ENCODE measurements at regions not wholly inside any gene's neighbourhood (a gene's known extent, or its start where the extent isn't known, plus 50 kb on each side); places are given as distances from the start of the nearest gene placed in this dataset.
A peak's percentile ranks its signal among the peaks of the same experiment; 100 is the strongest.
"Not testable (repeated sequence)": the region's sequence is repeated elsewhere in the genome, so short reads cannot be mapped to it uniquely, and the experiment has no call there.

DNA sequence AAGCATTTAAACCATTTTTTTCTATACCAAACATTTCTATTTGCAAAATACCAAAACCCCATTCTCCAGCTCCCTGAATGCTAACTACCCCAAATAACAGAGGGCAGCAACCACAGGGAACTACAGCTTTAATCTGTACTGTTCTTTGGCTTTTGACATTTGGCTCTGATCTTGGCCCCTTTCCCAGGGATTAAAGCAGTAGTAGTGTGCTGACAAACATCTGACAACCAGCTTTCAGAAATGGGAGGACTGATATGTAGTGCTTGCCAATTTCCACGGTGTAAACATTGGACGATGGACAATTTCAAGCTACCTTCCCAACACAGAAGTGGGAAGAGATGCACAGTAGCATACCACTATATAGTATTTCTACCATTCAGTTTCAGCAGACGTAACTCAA lies 88.4 kb upstream of the TEAD1 start:
- in situ Hi-C loops (cut with MboI; ENCODE audit: low pct_unique_long_range_greater_than_20kb in 2 of 9, low sequenced_read_pairs in 9 of 9, unreplicated experiment in 9 of 9) = no loop called here
- Histone ChIP-seq H3K4me3 (no peak overlapping the region), H3K27ac (no peak overlapping the region), H3K4me1 (replicated peaks in 1 of 2) (peaks cover 5 to 6% of the 10 kb centered on the region in 2 donors)
- no peak for ATAC-seq (replicated peaks in 6 of 8)
- 0 to 100% (median 63%) methylated on average over 1 to 3 of the region's 3 CpGs; no CpG with 5 or more reads in 1 of the 10 experiments for WGBS, 10 experiments

DNA sequence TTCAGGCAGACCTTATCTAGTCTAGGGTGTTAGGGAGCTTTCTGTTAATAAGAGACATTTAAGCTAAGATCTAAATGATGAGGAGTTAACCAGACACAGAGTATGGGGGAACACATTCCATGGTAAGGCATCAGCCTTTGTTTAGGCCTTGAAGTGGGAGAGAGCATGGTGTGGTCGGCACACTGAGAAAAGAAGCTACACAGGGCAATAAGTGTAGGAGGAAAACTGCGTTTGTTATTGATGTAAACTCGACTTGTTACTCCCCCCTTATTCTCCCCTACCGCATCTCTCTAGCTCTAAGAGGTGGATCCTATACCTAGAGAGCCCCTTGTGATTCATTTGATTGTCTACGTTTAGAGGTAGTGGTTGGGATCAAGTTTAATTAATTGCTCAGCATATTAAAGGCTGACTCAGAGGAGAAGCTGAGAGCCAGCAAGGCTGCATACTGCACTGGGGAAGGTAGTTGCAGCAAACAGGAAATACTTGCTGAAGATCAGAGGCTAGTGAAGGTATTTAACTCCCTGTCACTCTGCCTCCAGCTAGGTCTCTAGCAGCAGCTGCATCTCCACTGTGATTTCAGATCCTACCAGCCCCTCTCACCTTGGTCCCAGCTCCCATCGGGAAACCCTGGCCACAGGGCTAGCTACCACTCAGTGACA lies 86.8 kb upstream of the TEAD1 start:
- WGBS, 10 experiments = 14 to 89% (median 43%) methylated on average over 1 to 5 of the region's 6 CpGs; no CpG with 5 or more reads in 1 of the 10 experiments
- Histone ChIP-seq H3K4me1 (replicated peaks in 1 of 2) (peaks cover 5 to 6% of the 10 kb centered on the region in 2 donors), H3K27ac (peak overlapping the region in 1 of 2 donors; percentile 28), H3K4me3 (no peak overlapping the region)
- in situ Hi-C loops (cut with MboI; ENCODE audit: low pct_unique_long_range_greater_than_20kb in 2 of 9, low sequenced_read_pairs in 9 of 9, unreplicated experiment in 9 of 9) = no loop called here
- ATAC-seq (replicated peaks in 6 of 8) = peak; percentile 32 to 100 (median 84)

DNA sequence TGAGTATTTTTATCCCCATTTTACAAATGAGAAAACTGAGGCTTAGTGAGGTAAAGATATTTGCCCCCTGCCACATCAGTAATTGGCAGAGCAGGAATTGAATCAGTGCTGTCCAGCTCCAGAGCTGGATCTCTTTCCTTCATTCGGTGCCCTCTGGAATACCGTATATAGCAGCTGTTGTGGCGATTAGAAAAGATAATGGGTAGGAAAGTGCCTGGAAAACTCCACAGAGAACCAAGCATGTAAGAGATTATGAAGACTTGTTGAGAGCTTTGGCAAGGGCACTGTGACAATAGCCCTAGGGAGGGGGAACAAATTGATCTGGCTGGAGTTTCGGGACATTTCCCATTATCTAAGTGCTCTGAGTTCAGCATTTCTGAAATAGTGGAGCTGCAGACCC lies 82.5 kb upstream of the TEAD1 start:
- H3K4me1 ChIP-seq (replicated peaks in 1 of 2) = peaks cover 5 to 6% of the 10 kb centered on the region in 2 donors
- H3K27ac ChIP-seq = no peak overlapping the region
- ATAC-seq (replicated peaks in 6 of 8) = no peak
- in situ Hi-C loops (cut with MboI; ENCODE audit: low pct_unique_long_range_greater_than_20kb in 2 of 9, low sequenced_read_pairs in 9 of 9, unreplicated experiment in 9 of 9) = no loop called here
- H3K4me3 ChIP-seq = no peak overlapping the region
- WGBS, 10 experiments = 68 to 100% (median 89%) methylated on average over 2 to 4 of the region's 4 CpGs; no CpG with 5 or more reads in 4 of the 10 experiments

DNA sequence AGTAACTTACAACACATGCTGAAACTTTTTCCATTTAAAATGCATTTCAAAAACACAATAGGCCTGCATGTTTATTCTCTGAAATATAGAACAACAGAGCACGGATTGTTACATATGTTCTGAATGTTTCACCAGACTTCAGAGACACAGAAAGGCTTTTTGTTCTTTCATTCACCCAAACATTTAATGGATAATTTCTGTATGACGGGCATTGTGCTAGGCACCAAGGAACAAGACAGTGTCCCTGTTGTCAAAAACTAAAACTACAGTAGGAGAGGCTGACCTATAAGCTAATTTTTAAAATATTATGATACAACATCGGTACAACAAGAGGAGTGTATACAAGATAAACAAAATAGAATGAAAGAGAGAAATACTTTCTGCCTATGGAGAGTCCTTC lies 81.9 kb upstream of the TEAD1 start:
- no peak for ATAC-seq (replicated peaks in 6 of 8)
- in situ Hi-C loops (cut with MboI; ENCODE audit: low pct_unique_long_range_greater_than_20kb in 2 of 9, low sequenced_read_pairs in 9 of 9, unreplicated experiment in 9 of 9) = no loop called here
- WGBS, 10 experiments = 70 to 100% (median 81%) methylated on average over 1 to 3 of the region's 3 CpGs

DNA sequence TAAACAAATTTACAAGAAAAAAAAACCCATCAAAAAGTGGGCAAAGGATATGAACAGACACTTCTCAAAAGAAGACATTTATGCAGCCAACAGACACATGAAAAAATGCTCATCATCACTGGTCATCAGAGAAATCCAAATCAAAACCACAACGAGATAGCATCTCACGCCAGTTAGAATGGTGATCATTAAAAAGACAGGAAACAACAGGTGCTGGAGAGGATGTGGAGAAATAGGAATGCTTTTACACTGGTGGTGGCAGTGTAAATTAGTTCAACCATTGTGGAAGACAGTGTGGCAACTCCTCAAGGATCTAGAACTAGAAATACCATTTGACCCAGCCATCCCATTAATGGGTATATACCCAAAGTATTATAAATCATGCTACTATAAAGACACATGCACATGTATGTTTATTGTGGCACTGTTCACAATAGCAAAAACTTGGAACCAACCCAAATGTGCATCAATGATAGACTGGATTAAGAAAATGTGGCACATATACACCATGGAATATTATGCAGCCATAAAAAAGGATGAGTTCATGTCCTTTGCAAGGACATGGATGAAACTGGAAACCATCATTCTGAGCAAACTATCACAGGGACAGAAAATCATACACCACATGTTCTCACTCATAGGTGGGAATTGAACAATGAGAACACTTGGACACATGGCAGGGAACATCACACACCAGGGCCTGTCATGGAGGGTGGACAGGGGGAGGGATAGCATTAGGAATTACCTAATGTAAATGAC lies 79.0 kb upstream of the TEAD1 start:
- WGBS, 10 experiments = 88 to 100% (median 100%) methylated on average over 1 to 2 of the region's 2 CpGs; no CpG with 5 or more reads in 2 of the 10 experiments
- in situ Hi-C loops (cut with MboI; ENCODE audit: low pct_unique_long_range_greater_than_20kb in 2 of 9, low sequenced_read_pairs in 9 of 9, unreplicated experiment in 9 of 9); H3K27ac ChIP-seq; H3K4me1 ChIP-seq (replicated peaks in 1 of 2); ATAC-seq (replicated peaks in 6 of 8); H3K4me3 ChIP-seq: not testable (repeated sequence)

More for the DNA sequence above, 81.9 kb upstream of the TEAD1 start:
- Histone ChIP-seq H3K27ac (no peak overlapping the region), H3K4me3 (no peak overlapping the region), H3K4me1 (replicated peaks in 1 of 2) (peaks cover 3 to 4% of the 10 kb centered on the region in 2 donors)

DNA sequence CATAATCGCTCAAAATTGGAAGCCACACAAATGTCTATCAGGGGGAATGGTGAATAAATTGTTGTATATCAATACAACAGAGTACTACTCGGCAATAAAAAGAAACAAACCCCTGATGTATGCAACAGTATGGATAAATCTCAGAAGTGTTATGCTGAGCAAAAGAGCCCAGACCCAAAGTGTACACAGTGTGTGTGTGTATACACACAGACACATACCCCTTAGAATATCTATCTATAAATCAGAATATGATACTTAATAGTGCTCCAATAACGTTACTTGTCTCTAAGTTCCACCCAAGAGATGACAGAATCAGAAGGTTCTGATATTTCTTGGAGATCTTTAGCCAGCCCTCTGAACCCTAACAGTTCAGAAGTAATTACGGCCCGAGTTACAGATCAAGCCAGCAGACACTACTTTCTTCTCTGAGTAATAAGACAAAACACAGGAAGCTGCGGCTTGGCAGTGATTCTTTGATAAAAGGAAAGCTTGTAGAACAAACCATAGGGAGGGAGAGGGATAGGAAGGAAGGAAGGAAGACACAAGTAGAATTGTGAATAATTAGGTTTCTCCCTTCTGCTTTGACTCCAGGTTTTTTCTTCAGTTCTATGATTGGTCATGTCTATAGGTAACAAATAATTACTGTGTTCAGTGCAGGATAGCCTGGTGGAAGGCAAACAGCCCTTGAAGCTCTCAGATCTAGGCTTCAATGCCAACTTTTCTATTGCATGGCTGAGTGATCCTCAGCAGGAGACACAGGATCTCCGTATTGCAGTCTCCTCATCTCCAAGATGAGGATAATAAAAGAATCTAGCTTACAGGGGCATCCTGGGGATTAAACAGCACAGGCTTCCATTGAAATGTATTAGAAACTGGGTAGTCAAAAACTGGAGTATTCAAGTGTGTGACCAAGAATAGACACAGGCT lies 75.6 kb upstream of the TEAD1 start:
- 16 to 100% (median 64%) methylated on average over 3 to 7 of the region's 7 CpGs for WGBS, 10 experiments
- in situ Hi-C loops (cut with MboI; ENCODE audit: low pct_unique_long_range_greater_than_20kb in 2 of 9, low sequenced_read_pairs in 9 of 9, unreplicated experiment in 9 of 9) = no loop called here
- Histone ChIP-seq H3K27ac (no peak overlapping the region), H3K4me1 (replicated peaks in 1 of 2) (no peaks in the 10 kb centered on the region), H3K4me3 (no peak overlapping the region)
- no peak for ATAC-seq (replicated peaks in 6 of 8)

DNA sequence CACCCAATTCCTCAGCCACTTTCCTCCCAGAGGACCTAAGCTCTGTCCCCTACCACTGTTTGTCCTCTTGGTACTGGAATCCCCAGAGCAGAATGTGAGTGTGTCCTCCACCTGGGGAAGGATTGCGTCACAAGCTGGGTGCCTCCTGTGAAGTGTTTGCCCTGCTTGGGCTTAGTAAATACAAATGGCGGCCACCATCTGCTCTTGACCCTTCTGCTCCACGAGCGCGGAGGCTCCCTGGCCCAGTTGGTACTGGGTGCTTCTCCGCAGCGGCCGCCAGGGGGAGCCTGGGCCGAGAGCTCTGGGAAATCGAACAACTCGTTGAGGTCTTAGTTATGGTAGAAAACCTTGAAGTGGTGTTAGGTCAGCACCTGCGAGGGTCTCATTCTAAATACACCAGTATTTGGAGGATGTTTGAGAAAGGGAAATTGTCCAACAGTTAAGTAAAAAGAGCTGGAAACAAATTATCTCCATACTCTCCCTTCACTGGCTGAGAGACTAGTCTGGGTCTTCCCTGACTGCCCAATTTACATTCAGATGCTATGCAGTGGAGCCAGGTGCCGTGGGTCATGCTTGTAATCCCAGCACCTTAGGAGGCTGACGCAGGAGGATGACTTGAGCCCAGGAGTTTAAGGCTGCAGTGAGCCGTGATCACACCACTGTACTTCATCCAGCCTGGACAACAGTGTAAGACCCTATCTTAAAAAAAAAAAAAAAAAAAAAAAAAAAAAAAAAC lies 74.6 kb upstream of the TEAD1 start:
- in situ Hi-C loops (cut with MboI; ENCODE audit: low pct_unique_long_range_greater_than_20kb in 2 of 9, low sequenced_read_pairs in 9 of 9, unreplicated experiment in 9 of 9) = no loop called here
- WGBS, 10 experiments = 13 to 100% (median 72%) methylated on average over 1 to 11 of the region's 15 CpGs; no CpG with 5 or more reads in 2 of the 10 experiments
- ATAC-seq (replicated peaks in 6 of 8) = peak in 1 of 8 experiments; percentile 53

DNA sequence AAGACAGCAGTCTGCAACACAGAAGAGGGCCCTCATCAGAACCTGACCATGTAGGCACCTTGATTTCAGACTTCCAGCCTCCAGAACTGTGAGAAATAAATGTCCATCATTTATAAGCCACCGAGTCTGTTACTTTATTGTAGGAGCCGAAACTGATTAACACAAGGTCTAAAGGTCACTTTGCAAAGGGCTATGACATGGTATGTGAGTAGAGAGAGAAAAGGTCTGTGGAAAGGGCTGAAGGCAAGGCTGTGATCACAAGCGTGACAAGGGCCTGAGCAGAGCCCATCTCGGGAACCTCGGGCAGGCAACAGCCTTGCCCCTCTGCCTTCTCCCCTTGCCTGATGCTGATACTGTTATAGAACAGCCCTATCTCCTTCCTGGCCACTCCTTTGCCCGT lies 73.4 kb upstream of the TEAD1 start:
- WGBS, 10 experiments = 62 to 92% (median 67%) methylated on average over 1 to 5 of the region's 6 CpGs; no CpG with 5 or more reads in 5 of the 10 experiments
- no peak overlapping the region for H3K27ac ChIP-seq
- H3K4me3 ChIP-seq = no peak overlapping the region
- no peak for ATAC-seq (replicated peaks in 6 of 8)
- no peaks in the 10 kb centered on the region for H3K4me1 ChIP-seq (replicated peaks in 1 of 2)
- in situ Hi-C loops (cut with MboI; ENCODE audit: low pct_unique_long_range_greater_than_20kb in 2 of 9, low sequenced_read_pairs in 9 of 9, unreplicated experiment in 9 of 9) = no loop called here

More for the DNA sequence above, 74.6 kb upstream of the TEAD1 start:
- Histone ChIP-seq H3K4me1 (replicated peaks in 1 of 2) (no peaks in the 10 kb centered on the region), H3K27ac (no peak overlapping the region), H3K4me3 (no peak overlapping the region)

DNA sequence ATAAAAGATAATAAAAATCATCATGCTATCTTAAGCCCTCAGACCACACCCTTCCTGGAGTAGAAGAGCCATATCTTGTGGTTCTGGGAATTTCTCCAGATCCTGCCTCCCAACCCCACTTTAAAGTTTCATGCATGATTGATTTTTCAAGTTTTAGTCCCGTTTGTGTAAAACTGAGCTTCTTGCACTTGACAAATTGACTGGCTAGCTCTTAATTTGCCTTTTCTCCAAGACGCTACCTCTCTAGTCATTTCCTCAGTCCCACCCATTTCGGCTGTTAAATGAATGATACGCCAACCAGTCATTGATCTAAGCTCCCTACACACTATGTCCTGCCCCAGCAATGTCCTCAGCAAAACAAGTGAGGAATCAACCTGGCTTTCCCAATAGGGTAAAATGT lies 71.8 kb upstream of the TEAD1 start:
- 0 to 94% (median 54%) methylated on average over 1 to 4 of the region's 4 CpGs; no CpG with 5 or more reads in 1 of the 10 experiments for WGBS, 10 experiments
- in situ Hi-C loops (cut with MboI; ENCODE audit: low pct_unique_long_range_greater_than_20kb in 2 of 9, low sequenced_read_pairs in 9 of 9, unreplicated experiment in 9 of 9) = no loop called here
- peak in 2 of 8 experiments; percentile 63 to 74 for ATAC-seq (replicated peaks in 6 of 8)
- no peak overlapping the region for H3K27ac ChIP-seq
- no peak overlapping the region for H3K4me3 ChIP-seq
- H3K4me1 ChIP-seq (replicated peaks in 1 of 2) = no peaks in the 10 kb centered on the region

DNA sequence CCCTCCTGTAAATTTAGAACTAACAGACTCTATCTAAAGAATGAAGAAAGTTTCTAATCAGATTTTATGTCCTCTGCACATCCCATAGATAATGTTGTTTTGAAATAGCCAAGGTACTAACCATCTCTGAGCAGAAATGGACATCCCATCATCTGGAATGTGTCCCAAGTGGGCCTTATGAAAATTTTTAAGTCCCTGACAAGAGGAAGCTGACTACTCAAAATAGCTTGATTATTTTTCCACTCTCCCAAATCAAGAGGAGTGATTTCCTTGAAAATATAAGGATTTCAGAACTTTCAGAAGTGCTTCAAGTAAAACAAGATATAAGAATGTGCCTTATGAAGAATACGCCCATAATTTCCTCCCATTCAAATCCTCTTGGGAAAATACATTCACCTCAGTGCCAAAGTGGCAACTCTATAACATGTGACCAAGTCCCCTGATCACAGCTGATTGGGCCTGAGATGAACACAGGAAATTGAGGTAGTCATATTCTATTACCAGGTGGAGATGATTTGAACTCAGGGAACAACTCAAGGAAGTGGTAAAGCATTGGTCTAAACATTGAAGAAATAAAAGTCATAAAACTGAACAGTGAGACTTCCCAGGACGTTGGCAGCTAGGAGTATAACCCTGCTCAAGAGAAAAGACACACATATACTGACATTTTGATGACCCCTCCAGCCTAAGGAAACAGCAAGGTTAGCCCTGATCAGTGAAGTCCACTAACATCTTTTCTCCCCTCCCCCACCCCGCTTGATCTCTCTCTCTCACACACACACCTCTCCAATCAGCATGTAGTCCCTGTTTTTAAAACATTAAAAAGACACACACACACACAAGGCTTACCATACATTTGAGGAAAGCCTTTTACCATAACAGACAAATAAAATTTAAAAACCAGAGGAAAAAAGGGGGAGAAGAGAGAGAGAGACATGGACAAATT lies 70.8 kb upstream of the TEAD1 start:
- Histone ChIP-seq H3K27ac (no peak overlapping the region), H3K4me1 (replicated peaks in 1 of 2) (no peaks in the 10 kb centered on the region), H3K4me3 (no peak overlapping the region)
- WGBS, 10 experiments = 33 to 100% (median 93%) methylated on average over 1 to 3 of the region's 3 CpGs; no CpG with 5 or more reads in 2 of the 10 experiments
- in situ Hi-C loops (cut with MboI; ENCODE audit: low pct_unique_long_range_greater_than_20kb in 2 of 9, low sequenced_read_pairs in 9 of 9, unreplicated experiment in 9 of 9) = no loop called here
- no peak for ATAC-seq (replicated peaks in 6 of 8)

DNA sequence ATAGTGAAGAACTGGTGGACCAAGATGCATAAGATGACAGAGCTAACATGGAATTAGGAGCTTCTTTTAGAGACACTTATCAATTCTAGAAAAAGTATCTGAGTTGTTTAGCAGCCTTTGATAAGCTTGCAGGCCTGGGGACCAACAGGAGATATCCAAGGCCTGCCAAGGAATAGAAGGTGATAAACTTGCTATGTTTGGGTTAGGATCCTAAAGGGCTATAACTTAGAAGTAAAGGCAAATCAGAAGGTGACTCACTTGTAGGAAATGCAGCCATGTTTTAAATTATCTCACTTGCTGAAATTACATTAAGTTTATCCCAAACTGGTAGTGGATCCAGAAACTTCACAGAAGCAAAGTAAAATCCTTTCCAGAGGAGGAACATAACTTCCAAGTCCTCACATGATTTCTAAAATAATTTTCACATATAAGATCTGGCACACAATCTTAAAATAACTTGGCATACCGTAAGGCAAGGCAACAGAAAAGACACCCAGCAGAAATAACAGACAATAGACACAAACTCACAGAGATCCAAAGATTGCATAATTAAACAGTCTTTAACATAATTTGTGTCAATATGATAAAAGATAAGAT lies 69.6 kb upstream of the TEAD1 start:
- in situ Hi-C loops (cut with MboI; ENCODE audit: low pct_unique_long_range_greater_than_20kb in 2 of 9, low sequenced_read_pairs in 9 of 9, unreplicated experiment in 9 of 9) = no loop called here
- no peak for ATAC-seq (replicated peaks in 6 of 8)
- 44 to 100% (median 94%) methylated on average over 1 of the region's 1 CpG; no CpG with 5 or more reads in 1 of the 10 experiments for WGBS, 10 experiments

More for the DNA sequence above, 69.6 kb upstream of the TEAD1 start:
- H3K4me1 ChIP-seq (replicated peaks in 1 of 2) = no peaks in the 10 kb centered on the region
- no peak overlapping the region for H3K27ac ChIP-seq
- no peak overlapping the region for H3K4me3 ChIP-seq
